ENCODE measurements at regions not wholly inside any gene's neighbourhood (a gene's known extent, or its start where the extent isn't known, plus 50 kb on each side); places are given as distances from the start of the nearest gene placed in this dataset.

DNA sequence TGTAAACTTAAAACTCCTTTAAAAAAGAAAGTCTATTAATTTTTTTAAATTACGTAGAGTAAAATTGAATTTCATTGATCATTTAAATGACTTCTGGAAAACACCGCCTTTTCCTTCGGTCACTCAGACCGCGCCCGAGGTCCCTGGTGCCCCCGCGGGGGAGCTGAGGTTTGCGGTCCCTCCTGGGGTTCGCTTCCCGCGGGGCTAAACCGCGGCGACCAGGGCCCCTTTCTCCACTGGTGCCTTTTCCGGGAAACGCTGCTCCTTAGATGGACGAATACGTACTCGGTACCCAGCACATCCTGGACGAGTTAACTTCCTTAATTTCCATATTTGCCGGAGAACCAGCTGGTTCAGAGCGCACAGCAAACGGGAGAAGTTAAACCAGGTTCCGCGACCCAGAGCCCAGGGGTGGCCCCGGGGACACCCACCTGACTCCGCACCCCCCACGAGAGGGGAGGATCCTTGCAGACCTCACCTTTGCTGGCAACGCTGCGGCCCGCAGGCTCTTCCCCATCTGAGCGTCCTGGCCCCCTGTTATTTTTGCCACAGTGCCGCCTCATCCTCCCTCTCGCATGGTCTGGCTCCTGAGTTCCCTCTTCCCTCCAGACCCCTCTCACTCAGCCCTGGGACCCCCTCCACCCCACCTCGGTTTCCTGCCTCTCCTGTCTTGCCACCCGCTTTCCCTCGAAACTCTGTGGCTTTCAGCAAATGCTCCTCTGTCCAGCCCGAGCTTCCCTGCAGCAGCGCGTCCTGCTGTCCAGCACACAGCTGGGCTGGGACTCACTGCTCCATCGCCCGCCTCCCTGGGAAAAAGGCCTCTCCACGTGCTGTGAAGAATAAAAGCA, 420.0 kb upstream of the MYT1L start:
- no peak for DNase-seq (ENCODE audit: low read depth in 4 of 4, low spot score in 1 of 4)

DNA sequence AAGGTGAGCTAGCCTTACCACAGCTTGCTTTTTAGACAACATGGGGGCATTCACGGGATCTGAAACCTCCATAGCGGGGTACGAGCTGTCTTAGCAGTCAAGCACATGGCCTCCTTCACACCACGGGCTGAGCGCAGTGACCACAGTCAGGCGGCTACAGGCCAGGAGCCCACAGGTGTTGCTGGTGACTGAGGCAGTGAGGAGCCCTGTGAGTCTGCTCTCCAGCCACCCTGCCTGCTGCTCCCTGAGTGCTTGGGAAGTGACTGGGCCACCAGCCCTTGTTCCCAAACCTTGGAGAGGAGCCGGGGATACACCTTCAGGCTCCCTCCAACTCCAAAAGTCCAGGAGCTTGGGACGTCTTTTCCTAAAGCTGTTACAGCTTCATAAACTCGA, 418.1 kb upstream of the MYT1L start:
- DNase-seq (ENCODE audit: low read depth in 4 of 4, low spot score in 1 of 4): no peak

DNA sequence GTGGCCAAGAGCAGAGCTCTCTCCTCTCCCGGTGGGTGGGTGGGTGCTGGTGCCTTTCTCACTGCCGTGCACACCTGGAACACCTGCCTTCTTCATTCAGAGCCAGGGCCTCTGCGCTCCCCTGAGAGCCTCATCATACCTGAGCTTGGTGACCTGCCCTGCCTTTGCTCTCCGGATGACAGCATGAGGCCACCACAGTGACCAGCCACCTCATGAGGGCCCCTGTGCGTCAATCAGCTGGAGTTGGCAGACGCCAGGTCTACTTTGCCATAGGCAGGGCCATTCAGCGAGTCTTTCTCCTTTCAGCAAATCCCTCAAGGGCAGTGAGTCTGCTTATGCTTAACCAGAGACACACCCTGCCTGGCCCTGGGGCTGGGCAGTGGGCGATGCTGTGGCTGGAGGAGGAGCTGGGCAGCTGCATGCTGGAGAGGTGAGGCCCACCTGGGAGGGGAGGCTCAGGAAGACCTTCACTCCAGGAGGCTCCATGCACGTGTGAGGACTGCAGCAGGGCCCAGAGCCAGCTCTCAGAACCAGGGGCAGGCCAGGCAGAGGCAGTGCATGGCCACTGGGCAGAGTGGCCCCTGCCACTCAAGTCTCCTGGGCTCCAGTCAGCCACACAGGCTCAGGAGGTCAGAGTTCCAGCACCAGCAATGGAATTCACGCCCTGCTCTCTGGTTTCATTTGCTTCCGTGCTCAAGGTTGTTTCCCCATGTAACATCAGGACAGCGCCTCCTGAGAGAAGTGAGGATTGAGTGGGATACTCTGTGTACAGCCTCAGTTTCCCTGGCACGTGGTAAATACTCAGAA, 417.5 kb upstream of the MYT1L start:
- DNase-seq (ENCODE audit: low read depth in 4 of 4, low spot score in 1 of 4): no peak

DNA sequence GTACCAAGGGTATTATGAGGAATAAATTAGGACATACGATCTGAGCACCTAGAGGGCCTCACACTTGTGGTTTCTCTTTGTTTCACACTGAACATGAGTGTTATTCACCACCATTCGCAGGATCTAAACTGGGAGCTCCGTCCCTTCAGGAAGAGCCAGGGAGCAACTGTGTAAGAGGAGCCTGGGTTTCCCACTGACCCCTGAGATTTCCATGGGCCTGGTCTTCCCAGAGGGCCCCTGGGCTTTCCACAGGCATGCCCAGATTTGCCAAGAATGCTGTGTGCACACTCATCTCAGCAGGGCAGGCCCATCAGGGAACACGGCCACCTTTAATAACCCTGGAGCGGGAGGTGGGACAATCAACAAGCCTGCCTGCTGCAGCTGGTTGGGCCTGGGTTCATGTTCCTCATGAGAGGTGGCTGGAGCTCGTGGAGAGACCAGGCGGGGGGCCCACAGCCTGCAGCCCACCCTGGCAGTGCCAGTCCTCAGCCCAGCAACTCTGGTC, 416.8 kb upstream of the MYT1L start:
- DNase-seq (ENCODE audit: low read depth in 4 of 4, low spot score in 1 of 4): no peak

DNA sequence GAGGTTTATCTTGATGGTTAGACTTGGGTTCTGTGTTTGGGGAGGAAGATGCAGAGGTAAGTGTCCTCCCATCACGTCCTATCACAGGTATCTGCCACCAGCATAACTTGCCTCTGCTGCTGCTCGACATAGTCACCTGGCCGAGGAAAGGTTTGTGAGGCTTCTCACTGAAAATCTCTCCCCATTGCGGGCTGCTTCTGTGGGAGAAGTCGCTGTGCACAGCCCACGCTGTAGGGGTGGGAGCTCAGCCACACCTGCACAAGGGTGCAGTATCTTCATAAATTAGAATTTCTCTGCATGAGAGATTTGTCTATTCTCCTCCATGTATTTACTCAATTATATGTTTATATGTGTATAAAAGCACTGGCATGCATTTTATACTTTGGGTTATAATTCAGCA, 415.7 kb upstream of the MYT1L start:
- DNase-seq (ENCODE audit: low read depth in 4 of 4, low spot score in 1 of 4): no peak

DNA sequence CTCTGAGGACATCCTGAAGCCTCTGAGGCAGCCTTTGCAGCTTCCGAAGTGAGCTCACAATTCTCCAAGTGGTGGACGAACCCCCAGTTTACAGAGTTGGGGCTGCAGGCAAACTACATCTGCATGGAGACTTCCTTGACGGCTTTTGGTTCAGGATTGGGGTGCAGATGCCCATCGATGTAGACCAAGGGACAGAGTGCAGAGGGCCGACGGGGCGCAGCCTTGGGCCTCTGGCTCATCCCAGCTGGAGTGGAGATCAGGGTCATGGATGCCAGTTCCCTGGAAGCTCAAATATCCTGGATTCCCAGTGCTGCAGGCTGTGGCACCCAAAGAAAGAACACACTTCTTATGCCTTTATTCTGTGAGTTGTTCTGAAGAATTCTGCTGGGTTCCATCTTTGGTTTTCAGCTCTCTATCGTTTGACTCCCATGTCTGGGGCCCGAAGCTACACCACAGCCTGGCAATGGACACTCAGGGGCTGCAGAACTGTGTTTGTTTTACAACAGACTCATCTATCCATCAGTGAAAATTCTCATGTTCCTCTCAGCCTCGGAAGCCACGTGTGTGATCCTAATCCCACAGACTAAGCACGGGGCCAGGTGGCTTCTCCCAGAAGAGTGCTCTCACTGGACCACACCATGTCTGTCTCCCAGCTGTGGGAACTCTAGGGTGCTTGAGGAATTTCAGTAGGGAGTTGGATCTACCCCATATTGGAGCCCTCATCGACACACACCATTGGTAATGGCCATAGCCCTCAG, 414.1 kb upstream of the MYT1L start:
- DNase-seq (ENCODE audit: low read depth in 4 of 4, low spot score in 1 of 4): no peak

DNA sequence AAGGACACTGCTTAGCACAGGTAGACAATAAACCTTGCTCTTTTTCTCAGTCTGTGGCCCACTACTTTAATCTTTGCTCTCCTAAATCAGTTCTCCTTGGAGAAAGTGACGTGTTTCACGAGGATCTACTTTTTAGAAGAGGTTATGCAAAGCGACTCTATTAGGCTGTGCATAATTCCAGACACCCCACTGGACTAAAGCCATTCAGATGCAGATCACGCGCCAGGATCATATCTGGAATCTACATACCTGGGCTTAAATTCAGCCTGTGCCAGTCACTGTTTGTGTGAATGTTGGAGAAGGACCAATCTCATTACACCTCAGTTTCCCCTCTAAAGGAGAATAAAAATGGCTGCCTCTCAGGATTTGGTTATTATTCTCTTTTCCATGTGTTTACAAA, 413.0 kb upstream of the MYT1L start:
- DNase-seq (ENCODE audit: low read depth in 4 of 4, low spot score in 1 of 4): no peak

DNA sequence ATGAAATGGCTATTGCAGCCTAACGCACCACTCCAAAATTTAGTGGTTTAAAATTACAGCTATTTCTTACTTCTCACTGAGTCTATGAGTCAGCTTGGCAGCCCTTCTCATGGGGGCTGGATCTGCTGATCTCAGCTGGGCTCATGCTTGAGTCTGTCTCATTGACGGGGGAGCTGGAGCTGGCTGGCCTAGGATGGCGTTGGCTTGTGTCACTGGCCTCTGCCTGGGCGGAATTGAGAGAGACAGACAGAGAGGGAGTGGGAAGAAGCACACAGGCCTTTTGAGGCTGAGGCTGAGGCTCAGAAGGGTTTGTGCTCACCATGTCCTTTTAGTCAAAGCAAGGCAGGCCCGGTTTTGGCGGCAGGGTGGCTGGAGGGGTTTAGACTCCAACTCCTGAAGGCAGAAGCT, 412.1 kb upstream of the MYT1L start:
- no peak for DNase-seq (ENCODE audit: low read depth in 4 of 4, low spot score in 1 of 4)

DNA sequence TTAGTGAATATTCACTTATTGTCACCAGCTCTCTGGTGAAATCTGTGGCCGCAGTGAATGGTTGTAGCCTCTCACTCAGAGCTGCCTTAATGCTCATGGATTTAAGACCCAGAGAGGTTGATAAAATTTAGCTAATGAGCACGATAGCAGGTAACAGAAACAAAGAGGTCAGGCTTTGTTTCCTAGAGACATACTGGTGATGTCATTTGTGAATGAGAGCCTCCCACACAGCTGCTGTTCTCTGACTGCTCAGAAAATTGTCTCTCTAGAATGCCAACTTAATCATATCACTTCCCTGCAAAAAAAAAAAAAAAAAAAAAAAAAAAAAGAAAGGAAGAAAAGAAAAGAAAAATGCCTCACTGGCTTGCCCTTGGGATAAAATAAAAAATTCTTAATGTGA, 411.7 kb upstream of the MYT1L start:
- DNase-seq (ENCODE audit: low read depth in 4 of 4, low spot score in 1 of 4): no peak

DNA sequence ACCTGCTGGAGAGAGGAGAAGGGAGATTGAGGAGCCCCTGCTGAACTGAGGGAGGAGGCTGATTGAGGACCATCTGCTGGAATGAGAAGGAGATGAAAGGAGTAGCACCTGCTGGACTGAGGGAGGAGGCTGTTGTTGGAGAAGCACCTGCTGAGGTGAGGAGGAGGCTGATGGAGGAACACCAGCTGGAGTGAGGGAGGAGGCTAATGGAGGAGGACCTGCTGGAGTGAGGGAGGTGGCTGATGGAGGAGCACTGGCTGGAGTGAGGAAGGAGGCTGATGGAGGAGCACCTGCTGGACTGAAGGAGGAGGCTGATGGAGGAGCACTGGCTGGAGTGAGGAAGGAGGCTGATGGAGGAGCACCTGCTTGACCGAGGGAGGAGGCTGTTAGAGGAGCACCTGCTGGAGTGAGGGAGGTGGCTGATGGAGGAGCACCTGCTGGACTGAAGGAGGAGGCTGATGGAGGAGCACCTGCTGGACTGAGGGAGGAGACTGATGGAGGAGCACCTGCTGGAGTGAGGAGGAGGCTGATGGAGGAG, 409.2 kb upstream of the MYT1L start:
- no peak for DNase-seq (ENCODE audit: low read depth in 4 of 4, low spot score in 1 of 4)

DNA sequence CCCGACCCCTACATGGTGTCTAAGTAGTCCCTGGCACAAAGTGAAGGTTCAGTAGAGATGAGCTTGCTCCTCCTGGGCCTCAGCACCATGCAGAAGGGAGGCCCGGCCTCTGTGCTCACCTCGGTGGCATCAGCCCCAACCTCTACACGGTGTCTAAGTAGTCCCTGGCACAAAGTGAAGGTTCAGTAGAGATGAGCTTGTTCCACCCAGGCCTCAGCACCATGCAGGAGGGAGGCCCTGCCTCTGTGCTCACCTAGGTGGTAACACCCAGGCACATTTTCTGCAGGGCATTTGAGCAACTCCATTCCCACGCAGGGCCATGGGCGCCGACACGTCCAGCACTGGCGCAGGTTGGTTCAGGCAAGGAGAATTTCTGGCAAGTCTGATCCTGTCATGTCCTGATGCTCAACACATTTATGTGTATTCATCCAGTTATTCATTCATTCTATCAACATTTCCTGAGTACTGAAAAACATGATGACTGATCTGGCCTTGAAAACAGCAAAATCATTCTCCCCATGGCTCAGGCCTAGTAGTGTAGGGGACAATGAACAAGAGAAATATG, 408.2 kb upstream of the MYT1L start:
- no peak for DNase-seq (ENCODE audit: low read depth in 4 of 4, low spot score in 1 of 4)

DNA sequence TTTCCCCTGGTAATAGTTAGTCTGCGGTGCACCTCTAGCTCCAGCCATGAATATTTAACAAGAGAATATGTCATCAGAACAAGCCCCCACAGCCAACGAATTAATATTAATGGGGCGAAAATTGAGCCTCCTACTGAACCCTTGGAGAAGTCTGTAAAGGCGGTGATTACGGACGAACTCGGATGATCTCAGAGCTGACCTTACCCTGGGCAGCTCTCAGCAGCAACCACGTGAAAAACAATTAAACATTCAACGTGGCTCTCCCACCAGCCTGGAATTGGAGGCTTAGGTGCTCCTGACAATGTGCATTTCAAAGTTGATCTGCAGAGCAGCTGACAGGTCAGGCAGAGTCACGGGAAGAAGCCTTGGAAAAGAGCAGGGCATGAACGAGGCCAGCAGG, 407.6 kb upstream of the MYT1L start:
- no peak for DNase-seq (ENCODE audit: low read depth in 4 of 4, low spot score in 1 of 4)

DNA sequence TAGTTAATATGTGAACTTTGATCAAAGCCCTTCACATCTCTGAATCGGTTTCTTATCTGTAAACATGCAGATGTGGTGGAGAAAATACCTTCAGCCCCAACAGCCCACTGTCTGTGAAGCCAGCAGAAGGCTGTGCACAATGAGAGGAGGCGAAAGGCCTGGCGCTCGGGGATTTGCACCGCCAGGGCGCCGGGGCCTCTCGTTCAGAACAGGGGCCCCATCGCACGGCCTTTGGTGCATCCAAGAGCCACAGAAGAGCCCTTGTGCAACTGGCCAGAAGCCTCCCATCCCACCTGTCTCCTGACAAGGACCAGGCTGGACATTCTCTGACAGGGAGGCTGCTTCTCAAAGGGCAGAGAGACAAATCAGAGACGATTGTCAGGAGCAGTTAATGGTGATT, 407.2 kb upstream of the MYT1L start:
- no peak for DNase-seq (ENCODE audit: low read depth in 4 of 4, low spot score in 1 of 4)

DNA sequence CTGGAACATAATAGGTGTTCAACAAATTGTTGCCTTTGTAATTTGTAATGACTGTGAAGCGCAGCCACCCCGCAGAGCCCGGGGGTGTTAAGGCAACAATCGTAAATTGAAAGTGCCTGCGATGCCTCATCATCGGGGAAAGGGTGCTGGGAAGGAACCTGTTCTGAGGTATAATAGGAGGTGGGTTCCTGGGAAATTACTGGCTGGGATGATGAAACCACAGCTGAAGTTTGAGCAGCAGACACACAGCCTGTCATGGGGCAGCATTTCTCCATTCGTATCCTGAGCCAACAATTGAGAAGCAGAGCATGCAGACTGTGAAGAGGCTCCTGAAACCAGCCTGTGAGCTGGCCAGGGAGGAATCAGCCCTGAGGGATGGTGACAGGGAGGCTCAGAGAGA, 404.0 kb upstream of the MYT1L start:
- no peak for DNase-seq (ENCODE audit: low read depth in 4 of 4, low spot score in 1 of 4)

DNA sequence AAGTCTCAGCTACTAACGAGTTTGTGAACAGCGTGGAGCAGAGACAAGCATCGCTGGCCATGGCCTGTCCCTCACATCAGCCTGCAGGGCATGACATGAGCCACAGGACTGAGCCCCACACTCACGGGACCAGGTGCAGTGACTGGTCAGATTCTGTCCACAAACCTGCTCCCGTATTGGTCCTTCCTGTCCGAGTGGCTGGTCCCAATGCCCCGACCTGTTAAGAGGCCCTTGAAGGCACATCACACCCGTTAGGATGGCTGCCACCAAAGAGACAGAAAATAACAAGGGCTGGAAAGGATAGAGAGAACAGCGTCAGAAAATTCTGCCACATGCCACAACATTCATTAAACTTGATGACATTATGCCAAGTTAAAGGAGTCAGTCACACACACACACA, 403.2 kb upstream of the MYT1L start:
- DNase-seq (ENCODE audit: low read depth in 4 of 4, low spot score in 1 of 4): no peak

DNA sequence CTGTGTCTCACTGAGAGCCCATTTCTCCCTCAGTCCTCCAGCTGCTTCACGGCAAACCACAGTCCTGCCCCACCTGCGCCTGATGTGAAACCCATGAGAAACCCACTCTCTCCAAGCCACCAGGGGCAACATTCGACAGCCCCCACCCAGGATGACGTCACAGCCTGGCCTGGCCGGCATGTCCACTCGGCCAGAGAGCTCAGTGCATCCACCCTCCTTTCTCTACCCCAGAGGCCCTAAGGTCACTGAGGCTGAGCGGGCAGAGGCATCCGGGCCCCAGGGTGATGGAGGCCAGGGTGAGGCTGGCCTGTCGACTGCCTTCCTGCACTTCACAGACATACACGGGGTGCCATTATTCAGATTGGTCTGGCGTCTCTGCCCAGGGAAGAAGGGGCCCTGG, 402.7 kb upstream of the MYT1L start:
- no peak for DNase-seq (ENCODE audit: low read depth in 4 of 4, low spot score in 1 of 4)

DNA sequence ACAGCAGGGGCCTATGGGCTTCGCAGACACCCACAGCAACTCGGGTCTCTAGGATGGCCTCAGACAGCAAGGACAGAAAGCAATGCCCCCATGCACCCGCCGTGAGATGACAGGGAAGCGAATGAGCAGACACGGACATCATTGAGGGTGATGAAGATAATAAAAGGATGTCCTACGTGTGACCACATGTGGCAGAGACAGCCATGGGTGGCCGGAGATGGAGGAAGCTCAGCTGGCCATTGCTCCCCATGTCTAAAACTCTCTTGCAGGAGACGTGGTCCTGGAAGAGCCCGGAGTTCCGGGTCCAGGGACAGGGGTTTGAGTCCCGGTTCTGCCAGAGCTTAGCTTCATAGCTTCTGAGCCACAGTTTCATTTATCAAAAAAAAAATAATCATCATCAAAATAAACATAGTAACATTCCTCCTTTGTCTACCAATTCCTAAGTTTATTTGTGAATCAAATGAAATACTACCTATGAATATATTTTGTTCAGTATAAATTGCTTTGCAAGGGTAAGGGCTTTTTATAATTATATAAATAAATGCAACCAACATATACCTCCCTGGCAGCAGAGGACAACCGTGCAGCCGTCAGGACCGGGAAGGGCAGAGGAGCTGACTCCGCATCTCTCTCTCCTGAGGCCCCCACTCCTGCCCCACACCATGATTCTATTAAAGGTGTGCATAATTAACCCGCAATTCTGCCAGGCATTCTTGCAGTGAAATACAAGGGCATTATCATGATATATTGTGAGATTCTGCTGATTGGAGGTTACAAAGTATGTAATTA, 401.4 kb upstream of the MYT1L start:
- no peak for DNase-seq (ENCODE audit: low read depth in 4 of 4, low spot score in 1 of 4)

DNA sequence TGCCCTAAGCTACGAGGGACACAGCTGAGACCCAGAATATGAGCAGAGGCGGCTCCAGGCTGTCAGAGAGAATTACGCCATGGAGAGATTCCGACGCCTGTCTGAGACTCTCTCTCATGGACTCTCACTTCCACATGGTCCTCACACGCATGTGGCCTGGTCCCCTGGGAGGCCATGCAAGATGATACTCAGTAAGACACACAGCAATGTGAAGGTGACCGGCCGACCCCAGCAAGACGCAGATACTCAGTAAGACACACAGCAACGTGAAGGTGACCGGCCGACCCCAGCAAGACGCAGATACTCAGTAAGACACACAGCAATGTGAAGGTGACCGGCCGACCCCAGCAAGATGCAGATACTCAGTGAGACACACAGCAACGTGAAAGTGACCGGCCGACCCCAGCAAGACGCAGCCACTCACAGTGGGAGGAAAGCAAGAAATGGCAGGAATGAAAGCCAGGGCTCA, 400.8 kb upstream of the MYT1L start:
- DNase-seq (ENCODE audit: low read depth in 4 of 4, low spot score in 1 of 4): no peak

DNA sequence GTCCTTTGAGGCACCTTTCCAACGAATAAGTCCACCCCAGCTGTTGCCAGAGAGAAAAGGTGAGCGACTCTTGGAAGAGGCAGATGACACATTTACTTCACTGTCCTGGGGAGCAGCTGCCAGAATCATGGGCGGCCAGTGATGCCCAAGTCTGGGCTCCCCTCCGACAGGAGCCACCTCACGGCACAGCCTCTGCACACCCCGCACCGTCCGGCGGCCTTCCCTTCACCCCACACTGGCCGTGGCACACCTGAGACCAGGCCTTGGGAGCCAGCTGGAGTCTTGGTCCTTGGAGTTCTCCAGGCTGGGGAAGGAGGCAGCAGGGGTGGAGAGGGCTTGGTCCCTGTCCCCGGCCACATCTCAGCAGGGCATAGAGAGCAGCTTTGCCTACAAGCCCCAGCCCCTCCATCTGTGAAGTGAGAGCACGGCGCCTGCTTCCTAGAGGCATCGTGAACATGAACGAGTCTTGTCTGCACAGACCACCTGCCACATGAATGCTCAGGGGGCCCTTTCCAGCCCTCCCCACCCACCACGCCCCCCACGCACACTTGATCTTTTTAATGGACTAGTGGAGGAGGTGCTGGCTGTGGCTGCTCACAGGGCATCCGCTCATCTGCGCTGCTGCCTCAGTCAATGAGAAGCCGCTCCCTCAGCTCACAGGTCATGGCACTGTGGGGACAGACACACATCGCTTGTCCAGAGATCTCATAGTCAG, 400.2 kb upstream of the MYT1L start:
- DNase-seq (ENCODE audit: low read depth in 4 of 4, low spot score in 1 of 4): no peak
